ENCODE measurements at regions not wholly inside any gene's neighbourhood (a gene's known extent, or its start where the extent isn't known, plus 50 kb on each side); places are given as distances from the start of the nearest gene placed in this dataset.
"Not testable (repeated sequence)": the region's sequence is repeated elsewhere in the genome, so short reads cannot be mapped to it uniquely, and the experiment has no call there.

- DNase-seq = no peak
Observed at GRCh38 chr17:51439395-51440229, 179.3 kb downstream of the UTP18 start.

GRCh38 chr17:51441431-51441830 lies 181.1 kb downstream of the UTP18 start:
- no peak for DNase-seq

- DNase-seq = no peak
Observed at GRCh38 chr17:51442088-51442865, 181.9 kb downstream of the UTP18 start.

GRCh38 chr17:51443646-51444045 lies 183.3 kb downstream of the UTP18 start:
- DNase-seq = no peak

GRCh38 chr17:51445946-51446345 lies 185.6 kb downstream of the UTP18 start:
- DNase-seq = no peak

- DNase-seq = no peak
Observed at GRCh38 chr17:51454456-51454978, 194.2 kb downstream of the UTP18 start.

GRCh38 chr17:51455211-51455610 lies 194.9 kb downstream of the UTP18 start:
- no peak for DNase-seq

- no peak for DNase-seq
Observed at GRCh38 chr17:51455931-51456330, 195.6 kb downstream of the UTP18 start.

- no peak for DNase-seq
Observed at GRCh38 chr17:51456942-51457341, 196.6 kb downstream of the UTP18 start.

- peak; percentile 34 for DNase-seq
Observed at GRCh38 chr17:51461578-51462004, 201.2 kb downstream of the UTP18 start.

- no peak for DNase-seq
Observed at GRCh38 chr17:51463353-51463752, 203.0 kb downstream of the UTP18 start.

GRCh38 chr17:51467336-51467735 lies 207.0 kb downstream of the UTP18 start:
- no peak for DNase-seq

GRCh38 chr17:51472670-51473205 lies 212.4 kb downstream of the UTP18 start:
- DNase-seq = no peak

- no peak for DNase-seq
Observed at GRCh38 chr17:51474764-51475163, 214.4 kb downstream of the UTP18 start.

GRCh38 chr17:51475730-51476129 lies 215.4 kb downstream of the UTP18 start:
- DNase-seq = no peak

- no peak for DNase-seq
Observed at GRCh38 chr17:51479303-51479702, 219.0 kb downstream of the UTP18 start.

- no peak for DNase-seq
Observed at GRCh38 chr17:51481370-51481769, 221.0 kb downstream of the UTP18 start.

GRCh38 chr17:51482248-51482647 lies 221.9 kb downstream of the UTP18 start:
- DNase-seq = not testable (repeated sequence)

- DNase-seq = no peak
Observed at GRCh38 chr17:51486091-51486490, 225.7 kb downstream of the UTP18 start.

GRCh38 chr17:51486885-51487520 lies 226.7 kb downstream of the UTP18 start:
- no peak for DNase-seq

GRCh38 chr17:51487947-51488346 lies 227.6 kb downstream of the UTP18 start:
- no peak for DNase-seq

GRCh38 chr17:51491416-51491815 lies 231.1 kb downstream of the UTP18 start:
- DNase-seq = no peak

- DNase-seq = no peak
Observed at GRCh38 chr17:51493206-51493605, 232.9 kb downstream of the UTP18 start.
